ENCODE measurements at regions not wholly inside any gene's neighbourhood (a gene's known extent, or its start where the extent isn't known, plus 50 kb on each side); places are given as distances from the start of the nearest gene placed in this dataset.

GRCh38 chr12:111011999-111012600 lies 91.7 kb upstream of the MYL2 start:
- Histone ChIP-seq H3K36me3 (replicated peaks; ENCODE audit: insufficient read depth, low read length) (no peaks in the 10 kb centered on the region), H3K27me3 (replicated peaks; ENCODE audit: insufficient read depth, low read length) (no peaks in the 10 kb centered on the region), H3F3A (ENCODE audit: insufficient read depth, low read length) (no peaks in the 10 kb centered on the region), H3K4me2 (ENCODE audit: low read depth, low read length) (no peak overlapping the region), H3K9me2 (replicated peaks; ENCODE audit: insufficient read depth, low read length) (no peaks in the 10 kb centered on the region), H3K27ac (ENCODE audit: low read length) (no peak overlapping the region), H3K9ac (ENCODE audit: low read length) (no peak overlapping the region), H3K4me3 (ENCODE audit: low read length) (no peak overlapping the region), H2AFZ (ENCODE audit: low read length) (no peak overlapping the region), H3K4me1 (ENCODE audit: low read length) (no peaks in the 10 kb centered on the region), H3K9me3 (replicated peaks; ENCODE audit: insufficient read depth, low read length) (no peaks in the 10 kb centered on the region), H3K79me2 (ENCODE audit: low read length) (no peaks in the 10 kb centered on the region), H4K20me1 (ENCODE audit: insufficient read depth, low read length) (no peaks in the 10 kb centered on the region)
- TF ChIP-seq CTCF (IDR thresholded peaks at IDR 0.05; ENCODE audit: low read length): no peak
- TF ChIP-seq EZH2 (optimal IDR thresholded peaks at IDR 0.05; ENCODE audit: low read depth, low read length): no peak
- no peak for TF ChIP-seq EZH2phosphoT487 (IDR thresholded peaks at IDR 0.05; ENCODE audit: low read length)
- no peak for DNase-seq

- Histone ChIP-seq H3K36me3 (replicated peaks; ENCODE audit: insufficient read depth, low read length) (no peaks in the 10 kb centered on the region), H3K79me2 (ENCODE audit: low read length) (no peaks in the 10 kb centered on the region), H3K27ac (ENCODE audit: low read length) (no peak overlapping the region), H3K9me2 (replicated peaks; ENCODE audit: insufficient read depth, low read length) (no peaks in the 10 kb centered on the region), H3K27me3 (replicated peaks; ENCODE audit: insufficient read depth, low read length) (no peaks in the 10 kb centered on the region), H3K4me3 (ENCODE audit: low read length) (no peak overlapping the region), H3K9ac (ENCODE audit: low read length) (no peak overlapping the region), H4K20me1 (ENCODE audit: insufficient read depth, low read length) (no peaks in the 10 kb centered on the region), H3K9me3 (replicated peaks; ENCODE audit: insufficient read depth, low read length) (no peaks in the 10 kb centered on the region), H2AFZ (ENCODE audit: low read length) (no peak overlapping the region), H3K4me1 (ENCODE audit: low read length) (no peaks in the 10 kb centered on the region), H3K4me2 (ENCODE audit: low read depth, low read length) (no peak overlapping the region), H3F3A (ENCODE audit: insufficient read depth, low read length) (no peaks in the 10 kb centered on the region)
- no peak for DNase-seq
- TF ChIP-seq EZH2 (optimal IDR thresholded peaks at IDR 0.05; ENCODE audit: low read depth, low read length): no peak
- TF ChIP-seq EZH2phosphoT487 (IDR thresholded peaks at IDR 0.05; ENCODE audit: low read length): no peak
- no peak for TF ChIP-seq CTCF (IDR thresholded peaks at IDR 0.05; ENCODE audit: low read length)
Measured at GRCh38 chr12:111010916-111011657, 90.7 kb upstream of the MYL2 start.

- no peak for DNase-seq
- Histone ChIP-seq H3K4me1 (ENCODE audit: low read length) (no peaks in the 10 kb centered on the region), H2AFZ (ENCODE audit: low read length) (no peak overlapping the region), H3K36me3 (replicated peaks; ENCODE audit: insufficient read depth, low read length) (no peaks in the 10 kb centered on the region), H4K20me1 (ENCODE audit: insufficient read depth, low read length) (no peaks in the 10 kb centered on the region), H3K27me3 (replicated peaks; ENCODE audit: insufficient read depth, low read length) (no peaks in the 10 kb centered on the region), H3K4me3 (ENCODE audit: low read length) (no peak overlapping the region), H3K9ac (ENCODE audit: low read length) (no peak overlapping the region), H3K27ac (ENCODE audit: low read length) (no peak overlapping the region), H3K9me2 (replicated peaks; ENCODE audit: insufficient read depth, low read length) (no peaks in the 10 kb centered on the region), H3K4me2 (ENCODE audit: low read depth, low read length) (no peak overlapping the region), H3F3A (ENCODE audit: insufficient read depth, low read length) (no peaks in the 10 kb centered on the region), H3K9me3 (replicated peaks; ENCODE audit: insufficient read depth, low read length) (no peaks in the 10 kb centered on the region), H3K79me2 (ENCODE audit: low read length) (no peaks in the 10 kb centered on the region)
- TF ChIP-seq EZH2phosphoT487 (IDR thresholded peaks at IDR 0.05; ENCODE audit: low read length) (no peak), EZH2 (optimal IDR thresholded peaks at IDR 0.05; ENCODE audit: low read depth, low read length) (no peak), CTCF (IDR thresholded peaks at IDR 0.05; ENCODE audit: low read length) (no peak)
Measured at GRCh38 chr12:111010061-111010460, 89.7 kb upstream of the MYL2 start.

Data from MM.1S (cell line).